ENCODE measurements at regions not wholly inside any gene's neighbourhood (a gene's known extent, or its start where the extent isn't known, plus 50 kb on each side); places are given as distances from the start of the nearest gene placed in this dataset.
A peak's percentile ranks its signal among the peaks of the same experiment; 100 is the strongest.

- no peak overlapping the region for H3K27ac ChIP-seq
- DNase-seq: no peak
- no peaks in the 10 kb centered on the region for H3K36me3 ChIP-seq
- no peaks in the 10 kb centered on the region for H3K9me3 ChIP-seq
- intact Hi-C loops (cut with DNase I; ENCODE audit: low total_unique reads): loop anchor here (10.0 kb wide), 2 partner anchors 99 to 351 kb away; no protein-coding TSS in a partner anchor
- H3K4me3 ChIP-seq: no peak overlapping the region
- no peak for TF ChIP-seq CTCF (IDR thresholded peaks at IDR 0.05)
- peaks cover 0 to 59% (median 36%) of the 10 kb centered on the region in 4 donors for H3K4me1 ChIP-seq
- H3K27me3 ChIP-seq: no peaks in the 10 kb centered on the region
Observed at GRCh38 chr3:40873476-40873875, 325.8 kb upstream of the CTNNB1 start.

GRCh38 chr3:40873934-40874699, 325.2 kb upstream of the CTNNB1 start:
- Histone ChIP-seq H3K27me3 (no peaks in the 10 kb centered on the region), H3K27ac (peak overlapping the region in 1 of 2 donors; percentile 13), H3K4me1 (peaks cover 0 to 61% (median 42%) of the 10 kb centered on the region in 4 donors), H3K4me3 (no peak overlapping the region), H3K9me3 (no peaks in the 10 kb centered on the region), H3K36me3 (no peaks in the 10 kb centered on the region)
- peak in 1 of 2 donors; percentile 71 for DNase-seq
- intact Hi-C loops (cut with DNase I; ENCODE audit: low total_unique reads): loop anchor here (10.0 kb wide), 2 partner anchors 99 to 351 kb away; no protein-coding TSS in a partner anchor
- TF ChIP-seq CTCF (IDR thresholded peaks at IDR 0.05): no peak

- Histone ChIP-seq H3K27ac (no peak overlapping the region), H3K4me1 (peaks cover 0 to 64% (median 38%) of the 10 kb centered on the region in 4 donors), H3K36me3 (no peaks in the 10 kb centered on the region), H3K4me3 (no peak overlapping the region), H3K27me3 (no peaks in the 10 kb centered on the region), H3K9me3 (no peaks in the 10 kb centered on the region)
- DNase-seq: no peak
- TF ChIP-seq CTCF (IDR thresholded peaks at IDR 0.05): no peak
- intact Hi-C loops (cut with DNase I; ENCODE audit: low total_unique reads): loop anchor here (5.0 to 10.0 kb wide), 3 partner anchors 101 to 349 kb away; no protein-coding TSS in a partner anchor
Observed at GRCh38 chr3:40875581-40875980, 323.7 kb upstream of the CTNNB1 start.

- Histone ChIP-seq H3K4me1 (peaks cover 0 to 64% (median 37%) of the 10 kb centered on the region in 4 donors), H3K36me3 (no peaks in the 10 kb centered on the region), H3K27me3 (no peaks in the 10 kb centered on the region), H3K4me3 (no peak overlapping the region), H3K27ac (no peak overlapping the region), H3K9me3 (no peaks in the 10 kb centered on the region)
- intact Hi-C loops (cut with DNase I; ENCODE audit: low total_unique reads): loop anchor here (5.0 to 10.0 kb wide), 3 partner anchors 101 to 349 kb away; no protein-coding TSS in a partner anchor
- no peak for DNase-seq
- no peak for TF ChIP-seq CTCF (IDR thresholded peaks at IDR 0.05)
Observed at GRCh38 chr3:40876009-40876408, 323.3 kb upstream of the CTNNB1 start.

- intact Hi-C loops (cut with DNase I; ENCODE audit: low total_unique reads): loop anchor here (5.0 to 10.0 kb wide), 3 partner anchors 102 to 348 kb away; no protein-coding TSS in a partner anchor
- H3K27me3 ChIP-seq: no peaks in the 10 kb centered on the region
- no peak for DNase-seq
- H3K27ac ChIP-seq: no peak overlapping the region
- H3K4me3 ChIP-seq: no peak overlapping the region
- no peak for TF ChIP-seq CTCF (IDR thresholded peaks at IDR 0.05)
- H3K4me1 ChIP-seq: peaks cover 0 to 64% (median 37%) of the 10 kb centered on the region in 4 donors
- H3K36me3 ChIP-seq: no peaks in the 10 kb centered on the region
- H3K9me3 ChIP-seq: no peaks in the 10 kb centered on the region
Observed at GRCh38 chr3:40876496-40876895, 322.8 kb upstream of the CTNNB1 start.
